ENCODE measurements at regions not wholly inside any gene's neighbourhood (a gene's known extent, or its start where the extent isn't known, plus 50 kb on each side); places are given as distances from the start of the nearest gene placed in this dataset.

- DNase-seq (ENCODE audit: low spot score) = no peak
Measured at GRCh38 chr3:43180027-43180426, 74.1 kb upstream of the POMGNT2 start.

GRCh38 chr3:43178891-43179366, 73.0 kb upstream of the POMGNT2 start:
- DNase-seq (ENCODE audit: low spot score) = peak; percentile 37

- DNase-seq (ENCODE audit: low spot score) = no peak
Measured at GRCh38 chr3:43177085-43177484, 71.2 kb upstream of the POMGNT2 start.

- no peak for DNase-seq (ENCODE audit: low spot score)
Measured at GRCh38 chr3:43176666-43177065, 70.8 kb upstream of the POMGNT2 start.

GRCh38 chr3:43175541-43175940, 69.7 kb upstream of the POMGNT2 start:
- no peak for DNase-seq (ENCODE audit: low spot score)

GRCh38 chr3:43173949-43174348, 68.1 kb upstream of the POMGNT2 start:
- DNase-seq (ENCODE audit: low spot score) = no peak

- DNase-seq (ENCODE audit: low spot score) = no peak
Measured at GRCh38 chr3:43171748-43172147, 65.9 kb upstream of the POMGNT2 start.

- DNase-seq (ENCODE audit: low spot score) = no peak
Measured at GRCh38 chr3:43170553-43170952, 64.7 kb upstream of the POMGNT2 start.

- DNase-seq (ENCODE audit: low spot score) = no peak
Measured at GRCh38 chr3:43169987-43170386, 64.1 kb upstream of the POMGNT2 start.

- no peak for DNase-seq (ENCODE audit: low spot score)
Measured at GRCh38 chr3:43166406-43166805, 60.5 kb upstream of the POMGNT2 start.

GRCh38 chr3:43165786-43166185, 59.9 kb upstream of the POMGNT2 start:
- no peak for DNase-seq (ENCODE audit: low spot score)

- DNase-seq (ENCODE audit: low spot score) = no peak
Measured at GRCh38 chr3:43163895-43164493, 58.1 kb upstream of the POMGNT2 start.

- no peak for DNase-seq (ENCODE audit: low spot score)
Measured at GRCh38 chr3:43162230-43163084, 56.6 kb upstream of the POMGNT2 start.

GRCh38 chr3:43161684-43162229, 55.9 kb upstream of the POMGNT2 start:
- no peak for DNase-seq (ENCODE audit: low spot score)

GRCh38 chr3:43160664-43161063, 54.8 kb upstream of the POMGNT2 start:
- DNase-seq (ENCODE audit: low spot score) = no peak

- DNase-seq (ENCODE audit: low spot score) = no peak
Measured at GRCh38 chr3:43159876-43160255, 54.0 kb upstream of the POMGNT2 start.

- no peak for DNase-seq (ENCODE audit: low spot score)
Measured at GRCh38 chr3:43159131-43159875, 53.4 kb upstream of the POMGNT2 start.

GRCh38 chr3:43156812-43157455, 51.1 kb upstream of the POMGNT2 start:
- DNase-seq (ENCODE audit: low spot score) = no peak

- peak; percentile 27 for DNase-seq (ENCODE audit: low spot score)
Measured at GRCh38 chr3:43155464-43156121, 49.7 kb upstream of the POMGNT2 start.

Data from HuH-7.5 (cell line).